ENCODE measurements at regions not wholly inside any gene's neighbourhood (a gene's known extent, or its start where the extent isn't known, plus 50 kb on each side); places are given as distances from the start of the nearest gene placed in this dataset.

DNA sequence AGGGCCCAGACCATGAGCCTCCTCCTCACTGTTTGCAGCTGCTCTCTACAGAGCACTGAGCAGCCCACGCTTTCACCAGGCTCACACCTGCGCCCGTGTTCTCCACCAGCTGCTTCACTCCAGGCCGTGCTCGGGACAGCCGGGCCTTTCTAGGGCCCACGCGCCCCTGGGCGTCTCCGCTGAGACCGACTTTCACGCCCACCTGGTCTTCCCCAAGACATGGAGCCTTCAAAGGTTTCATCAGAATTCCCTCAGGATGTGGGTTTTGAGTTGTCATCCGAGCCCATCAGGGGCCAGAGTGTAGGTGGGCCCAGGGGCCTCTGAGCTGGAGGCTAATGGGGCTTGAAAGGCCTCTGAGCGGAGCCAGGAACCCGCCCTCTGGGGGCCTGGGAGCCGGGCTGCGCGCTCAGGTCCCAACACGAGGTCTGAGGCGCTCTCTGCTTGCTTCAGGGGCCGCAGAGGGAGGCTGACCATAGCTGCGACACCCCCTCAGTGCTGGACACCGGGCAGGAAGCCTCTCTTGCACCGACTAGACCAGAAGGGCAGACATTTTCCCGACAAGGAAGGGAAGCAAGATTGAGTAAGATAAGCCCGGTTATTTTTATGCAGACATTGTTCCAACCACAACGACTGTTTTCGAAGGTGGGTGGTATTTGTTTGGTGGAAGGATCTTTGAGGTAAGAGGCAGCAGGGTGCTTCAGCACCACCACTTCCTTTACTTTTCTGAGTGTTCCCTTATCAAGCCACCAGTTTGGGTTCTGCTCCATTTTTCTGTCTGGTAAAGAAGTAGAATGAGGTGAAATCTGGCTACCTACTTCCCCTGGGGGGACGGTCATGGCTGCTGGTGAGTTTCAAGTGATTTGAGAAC lies 125.0 kb upstream of the FUT8 start:
- TF ChIP-seq, protein P1, sequence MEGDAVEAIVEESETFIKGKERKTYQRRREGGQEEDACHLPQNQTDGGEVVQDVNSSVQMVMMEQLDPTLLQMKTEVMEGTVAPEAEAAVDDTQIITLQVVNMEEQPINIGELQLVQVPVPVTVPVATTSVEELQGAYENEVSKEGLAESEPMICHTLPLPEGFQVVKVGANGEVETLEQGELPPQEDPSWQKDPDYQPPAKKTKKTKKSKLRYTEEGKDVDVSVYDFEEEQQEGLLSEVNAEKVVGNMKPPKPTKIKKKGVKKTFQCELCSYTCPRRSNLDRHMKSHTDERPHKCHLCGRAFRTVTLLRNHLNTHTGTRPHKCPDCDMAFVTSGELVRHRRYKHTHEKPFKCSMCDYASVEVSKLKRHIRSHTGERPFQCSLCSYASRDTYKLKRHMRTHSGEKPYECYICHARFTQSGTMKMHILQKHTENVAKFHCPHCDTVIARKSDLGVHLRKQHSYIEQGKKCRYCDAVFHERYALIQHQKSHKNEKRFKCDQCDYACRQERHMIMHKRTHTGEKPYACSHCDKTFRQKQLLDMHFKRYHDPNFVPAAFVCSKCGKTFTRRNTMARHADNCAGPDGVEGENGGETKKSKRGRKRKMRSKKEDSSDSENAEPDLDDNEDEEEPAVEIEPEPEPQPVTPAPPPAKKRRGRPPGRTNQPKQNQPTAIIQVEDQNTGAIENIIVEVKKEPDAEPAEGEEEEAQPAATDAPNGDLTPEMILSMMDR (conservative IDR thresholded peaks at IDR 0.05; ENCODE audit: low read depth, low read length): no peak
- TF ChIP-seq EZH2 (IDR thresholded peaks at IDR 0.05; ENCODE audit: low read length, unreplicated experiment): no peak
- no peak for TF ChIP-seq EZH2phosphoT487 (IDR thresholded peaks at IDR 0.05; ENCODE audit: borderline replicate concordance, low read length)
